ENCODE measurements at regions not wholly inside any gene's neighbourhood (a gene's known extent, or its start where the extent isn't known, plus 50 kb on each side); places are given as distances from the start of the nearest gene placed in this dataset.

DNA sequence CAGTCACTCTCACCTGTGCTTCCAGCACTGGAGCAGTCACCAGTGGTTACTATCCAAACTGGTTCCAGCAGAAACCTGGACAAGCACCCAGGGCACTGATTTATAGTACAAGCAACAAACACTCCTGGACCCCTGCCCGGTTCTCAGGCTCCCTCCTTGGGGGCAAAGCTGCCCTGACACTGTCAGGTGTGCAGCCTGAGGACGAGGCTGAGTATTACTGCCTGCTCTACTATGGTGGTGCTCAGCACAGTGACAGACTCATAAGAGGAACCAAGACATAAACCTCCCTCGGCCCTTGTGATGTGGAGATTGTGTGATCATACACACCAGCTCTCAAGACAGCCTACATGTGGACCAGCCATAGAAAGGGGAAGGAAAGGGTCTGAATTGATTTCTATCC, 113.3 kb downstream of the ZNF280B start:
- DNase-seq (ENCODE audit: low read depth) = no peak

DNA sequence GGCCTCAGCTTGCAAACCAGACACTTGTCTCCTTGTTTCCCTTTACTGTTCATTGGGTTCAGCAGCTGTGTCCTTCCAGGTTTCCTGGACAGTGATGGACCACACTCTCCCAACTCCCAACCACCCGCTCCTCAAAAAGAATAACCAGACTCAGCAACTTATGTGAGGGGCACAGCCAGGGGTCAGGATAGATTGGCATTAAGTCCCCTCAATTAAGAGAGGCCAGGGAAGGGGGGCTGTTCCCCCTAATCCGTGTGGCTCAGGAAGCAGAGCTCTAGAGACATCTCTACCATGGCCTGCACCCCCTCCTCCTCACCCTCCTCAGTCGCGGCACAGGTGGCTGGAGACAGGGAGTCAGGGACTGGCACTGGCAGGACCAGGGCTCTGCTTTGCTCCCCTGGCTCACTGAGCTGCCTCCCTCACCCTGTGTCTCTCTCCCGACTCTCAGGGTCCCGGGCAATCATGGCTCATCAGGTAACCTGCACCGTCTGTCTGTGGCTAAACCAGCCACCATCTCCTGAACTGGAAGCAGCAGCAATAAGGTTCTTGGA, 111.7 kb downstream of the ZNF280B start:
- DNase-seq (ENCODE audit: low read depth) = no peak

DNA sequence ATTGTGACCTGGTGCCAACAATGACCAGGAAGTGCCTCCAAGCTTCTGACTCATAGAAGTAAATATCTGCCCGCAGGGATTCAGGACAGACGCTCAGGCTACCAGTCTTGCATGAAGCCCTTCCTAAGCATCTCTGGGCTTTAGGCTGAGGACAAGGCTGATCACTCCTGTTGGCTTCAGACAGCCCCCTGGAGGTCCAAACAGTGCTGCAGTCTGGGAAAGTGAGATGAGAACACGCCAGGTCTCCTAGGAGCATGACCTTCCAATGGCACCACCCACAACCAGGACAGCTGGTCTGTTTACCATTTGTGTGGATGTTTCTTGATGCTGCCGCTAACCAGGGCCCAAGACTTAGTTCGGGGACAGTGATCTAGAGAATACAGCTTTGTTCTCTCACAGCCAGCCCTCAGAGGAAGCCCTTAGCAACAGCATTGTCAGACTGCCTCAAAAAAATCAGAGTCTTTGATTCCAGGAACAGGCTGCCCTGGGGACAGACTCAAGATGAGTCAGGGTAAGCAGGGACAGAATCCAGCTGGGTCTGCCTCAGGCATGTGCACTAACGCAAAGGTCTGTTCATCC, 111.2 kb downstream of the ZNF280B start:
- no peak for DNase-seq (ENCODE audit: low read depth)

DNA sequence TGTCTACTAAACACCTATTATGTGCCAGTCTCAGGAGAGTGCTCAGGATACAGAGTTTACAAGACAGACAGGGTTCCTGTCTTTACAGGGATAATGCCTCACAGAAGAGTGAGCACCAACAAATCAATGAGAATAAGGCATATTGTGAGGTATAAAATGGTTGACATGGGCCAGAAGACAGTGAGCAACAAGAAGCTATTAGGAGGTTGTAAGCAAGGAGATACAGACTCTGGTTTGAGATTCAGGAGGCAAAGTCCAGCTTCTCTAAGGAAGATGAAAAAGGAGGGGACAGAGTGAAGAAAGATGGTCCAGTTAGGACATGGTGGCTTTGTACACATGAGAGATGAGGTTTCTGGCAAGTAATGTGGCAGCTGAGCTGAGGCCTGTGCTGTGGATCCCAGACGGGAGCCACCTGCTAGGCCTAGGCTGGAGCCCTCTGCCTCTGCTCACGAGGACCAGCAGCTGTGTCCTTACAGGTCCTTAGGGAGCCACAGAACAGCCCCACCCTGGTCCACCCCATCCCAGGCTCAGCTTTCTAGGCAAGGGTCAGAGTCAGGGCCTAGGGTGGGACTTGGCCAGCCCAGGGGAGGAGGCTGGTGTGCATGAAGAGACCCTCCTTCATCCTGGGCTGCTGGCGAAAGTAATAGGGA, 110.5 kb downstream of the ZNF280B start:
- no peak for DNase-seq (ENCODE audit: low read depth)

DNA sequence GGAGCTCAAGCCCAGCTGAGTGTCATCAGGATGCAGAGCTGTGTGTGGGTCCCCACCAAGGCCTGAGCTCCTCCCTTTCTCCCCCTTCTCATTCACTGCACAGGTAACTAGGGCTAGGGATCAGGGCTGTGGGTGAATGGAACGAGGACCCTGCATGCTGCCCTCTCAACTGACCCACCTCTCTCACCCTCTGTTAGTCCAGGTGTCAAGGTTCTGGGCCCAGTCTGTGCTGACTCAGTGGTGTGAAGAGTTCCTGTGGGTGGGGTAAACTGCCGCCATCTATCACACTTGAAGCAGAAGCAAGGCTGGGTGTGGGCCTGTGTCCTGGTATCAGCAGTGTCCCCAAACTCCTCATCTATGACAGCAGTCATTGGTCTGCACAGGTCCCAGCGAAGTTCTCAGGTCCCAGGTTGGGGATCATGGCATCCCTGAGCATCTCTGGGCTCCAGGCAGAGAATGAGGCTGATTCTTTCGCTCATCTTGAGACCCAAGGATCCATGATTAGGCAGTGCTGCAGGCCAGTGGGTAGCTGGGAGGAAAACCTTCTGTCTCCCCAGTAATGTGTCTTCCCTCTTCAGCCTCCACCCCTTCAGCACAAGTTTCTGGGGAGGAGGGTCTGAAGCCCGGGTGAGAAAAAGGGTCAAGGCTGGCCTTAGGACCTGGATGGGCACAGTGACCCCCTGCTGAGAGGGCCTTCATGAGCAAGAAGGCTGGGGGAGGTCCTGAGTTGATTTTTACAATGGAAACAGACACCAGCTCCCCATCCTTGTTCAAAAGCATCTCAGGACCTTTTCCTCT, 109.8 kb downstream of the ZNF280B start:
- no peak for DNase-seq (ENCODE audit: low read depth)

DNA sequence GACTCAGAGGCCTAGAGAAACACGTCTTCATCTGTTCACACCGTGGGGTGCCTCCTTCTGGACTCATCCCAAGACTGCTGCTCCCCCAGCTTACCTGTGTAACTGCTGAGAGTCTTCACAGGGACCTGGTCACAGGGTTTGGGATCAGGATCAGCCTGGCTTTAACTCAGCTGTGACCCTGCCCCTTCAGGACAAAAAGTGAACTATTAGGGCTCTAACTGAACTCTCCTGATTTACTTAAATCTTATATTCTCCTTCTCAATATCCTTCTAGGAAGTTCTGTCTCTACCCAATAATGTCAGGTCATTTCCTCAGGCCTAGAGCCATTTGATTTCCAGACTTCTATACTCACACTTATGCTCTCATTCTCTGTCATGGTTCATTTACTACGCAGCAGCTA, 108.4 kb downstream of the ZNF280B start:
- no peak for DNase-seq (ENCODE audit: low read depth)

DNA sequence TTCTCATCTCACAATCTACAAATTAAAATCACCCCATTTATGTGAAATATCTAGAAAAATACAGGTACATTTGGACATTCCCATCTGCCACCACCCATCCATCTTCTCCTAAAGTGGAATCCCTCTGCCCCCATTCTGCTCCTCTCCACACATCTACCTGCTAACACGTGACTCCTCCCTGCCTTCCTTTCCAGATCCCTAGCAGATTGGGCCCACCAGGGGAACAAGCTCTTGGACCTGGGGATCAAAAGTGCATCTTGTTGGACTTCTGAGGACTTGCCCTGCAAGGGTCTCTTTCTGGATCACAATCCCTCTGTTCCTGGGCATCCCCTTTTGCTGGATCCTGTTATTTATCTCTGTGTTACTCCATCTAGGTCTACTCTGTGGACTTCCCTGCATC, 107.6 kb downstream of the ZNF280B start:
- no peak for DNase-seq (ENCODE audit: low read depth)

DNA sequence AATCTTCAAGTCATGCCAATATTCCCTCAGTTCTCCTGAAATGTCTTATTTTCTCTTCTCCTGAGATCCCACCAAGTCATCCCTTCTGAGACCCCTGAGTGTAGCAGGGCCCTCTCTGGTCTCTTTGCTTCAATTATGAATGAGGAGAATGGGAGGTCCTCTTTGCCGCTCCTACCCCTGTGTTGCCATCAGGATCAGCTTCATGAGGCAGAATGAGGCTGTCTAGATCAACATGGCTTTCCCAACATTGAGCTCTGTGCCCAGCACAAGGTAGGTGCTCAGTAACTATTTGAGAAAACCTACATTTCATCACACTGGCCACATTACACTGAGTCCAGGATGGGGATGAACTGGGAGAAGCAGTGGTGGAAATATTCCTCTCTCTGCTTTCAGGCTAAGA, 107.2 kb downstream of the ZNF280B start:
- DNase-seq (ENCODE audit: low read depth) = no peak

DNA sequence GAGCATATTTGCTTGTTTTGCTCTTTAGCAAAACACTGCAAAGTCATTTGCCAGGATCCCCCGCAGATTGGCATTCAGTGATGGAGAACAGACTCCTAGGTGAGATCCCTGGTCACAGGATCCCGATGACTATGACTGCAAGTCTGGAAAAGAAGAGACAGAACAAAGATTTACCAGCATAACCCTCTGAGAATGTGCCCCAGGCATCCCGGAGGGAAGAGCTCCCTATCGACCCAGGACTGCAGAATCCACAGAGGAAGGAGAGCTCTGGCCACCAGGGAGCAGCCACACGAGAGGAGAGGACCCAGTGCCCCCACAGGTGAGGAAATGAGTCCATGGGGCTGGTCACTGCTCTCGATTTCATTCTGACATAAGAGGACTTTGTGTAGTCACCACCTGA, 105.2 kb downstream of the ZNF280B start:
- no peak for DNase-seq (ENCODE audit: low read depth)

DNA sequence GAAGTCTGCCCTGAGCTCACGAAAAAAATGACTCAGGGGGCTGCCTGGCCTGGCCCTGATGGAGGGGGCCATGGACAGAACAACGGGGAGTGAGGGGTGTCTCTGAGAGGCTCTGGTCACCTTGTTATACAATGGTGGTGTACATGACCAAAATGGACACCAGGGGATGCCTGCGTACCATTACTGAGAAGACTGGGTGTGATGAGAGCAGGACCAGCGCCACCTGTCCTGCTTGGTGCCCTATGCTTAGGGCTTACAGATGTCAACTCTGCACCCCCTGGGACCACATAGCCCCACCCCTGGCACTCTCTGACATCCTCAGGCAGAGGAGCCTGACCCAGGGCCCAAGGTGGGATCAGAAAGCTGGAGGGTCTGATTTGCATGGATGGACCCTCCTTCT, 104.8 kb downstream of the ZNF280B start:
- DNase-seq (ENCODE audit: low read depth) = no peak

DNA sequence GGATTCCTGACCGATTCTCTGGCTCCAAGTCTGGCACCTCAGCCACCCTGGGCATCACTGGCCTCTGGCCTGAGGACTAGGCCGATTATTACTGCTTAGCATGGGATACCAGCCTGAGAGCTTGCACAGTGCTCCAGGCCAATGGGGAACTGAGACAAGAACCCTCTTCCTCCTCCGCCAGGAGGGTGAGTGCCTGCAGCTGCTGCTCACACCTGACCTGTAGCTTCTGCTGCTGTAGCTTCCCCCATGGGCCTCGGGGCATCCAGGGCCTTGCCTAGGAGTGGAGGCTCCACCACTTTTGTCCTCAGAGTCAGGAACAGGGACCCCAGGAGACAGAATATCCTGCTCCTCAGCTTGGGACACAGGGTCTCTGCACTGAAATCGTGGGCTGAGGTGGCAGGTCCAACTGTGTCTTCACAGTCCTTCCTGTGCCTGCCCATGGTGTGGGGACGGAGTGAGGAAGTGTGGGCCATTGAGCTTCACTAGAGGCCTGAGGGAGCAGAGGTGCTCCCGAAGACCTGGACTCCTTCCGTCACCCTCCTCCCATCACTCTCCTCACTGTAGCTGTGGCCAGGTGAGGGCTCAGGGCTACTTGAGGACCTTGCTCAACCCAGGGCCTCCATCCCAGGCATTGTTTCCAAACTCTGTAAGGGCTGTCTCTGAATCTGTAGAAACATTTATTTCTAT, 103.8 kb downstream of the ZNF280B start:
- DNase-seq (ENCODE audit: low read depth) = no peak

DNA sequence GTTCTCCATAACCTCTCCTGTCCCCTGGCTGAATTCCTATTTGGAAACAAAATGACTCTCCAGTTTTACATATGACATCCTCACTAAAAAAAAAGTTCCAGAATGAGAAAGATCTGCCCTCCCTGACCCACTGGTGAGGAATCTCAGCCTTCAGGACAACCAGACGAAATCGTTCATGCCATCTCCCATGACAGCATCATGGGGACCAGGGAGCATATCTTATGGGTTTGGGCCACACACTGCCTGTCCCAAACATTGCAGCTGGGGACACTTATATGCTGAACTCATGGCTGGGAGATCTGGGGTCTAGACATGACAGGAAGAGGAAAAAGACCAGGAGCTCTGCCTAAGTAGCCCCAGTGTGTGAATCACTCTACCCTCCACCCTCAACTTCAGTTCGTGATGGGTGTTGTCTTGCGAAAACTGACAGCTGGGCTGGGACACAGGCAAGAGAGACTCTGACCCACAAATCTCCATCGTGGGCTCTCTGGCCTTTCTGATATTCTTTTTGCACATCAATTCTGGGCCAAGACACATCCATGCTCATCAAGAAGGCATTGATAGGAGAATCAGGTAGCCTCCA, 102.0 kb downstream of the ZNF280B start:
- DNase-seq (ENCODE audit: low read depth) = no peak

DNA sequence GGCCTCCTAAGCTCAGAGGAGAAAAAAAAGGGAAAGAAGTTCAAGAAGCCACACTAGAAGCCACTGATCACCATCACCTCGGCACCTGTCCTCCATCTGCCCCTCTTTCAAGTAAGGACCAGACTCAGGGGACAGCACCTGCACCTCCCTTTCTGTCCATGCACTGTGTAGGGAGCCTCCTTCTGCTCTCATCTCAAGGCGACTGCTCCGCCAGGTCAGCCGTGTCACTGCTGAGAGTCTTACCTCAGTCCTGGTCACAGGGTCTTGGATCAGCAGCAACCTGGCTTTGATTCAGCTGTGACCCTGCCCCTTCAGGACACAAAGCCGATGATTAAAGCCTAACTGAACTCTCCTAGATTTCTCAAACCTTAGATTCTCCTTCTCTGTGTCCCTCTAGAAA, 101.5 kb downstream of the ZNF280B start:
- DNase-seq (ENCODE audit: low read depth) = no peak

DNA sequence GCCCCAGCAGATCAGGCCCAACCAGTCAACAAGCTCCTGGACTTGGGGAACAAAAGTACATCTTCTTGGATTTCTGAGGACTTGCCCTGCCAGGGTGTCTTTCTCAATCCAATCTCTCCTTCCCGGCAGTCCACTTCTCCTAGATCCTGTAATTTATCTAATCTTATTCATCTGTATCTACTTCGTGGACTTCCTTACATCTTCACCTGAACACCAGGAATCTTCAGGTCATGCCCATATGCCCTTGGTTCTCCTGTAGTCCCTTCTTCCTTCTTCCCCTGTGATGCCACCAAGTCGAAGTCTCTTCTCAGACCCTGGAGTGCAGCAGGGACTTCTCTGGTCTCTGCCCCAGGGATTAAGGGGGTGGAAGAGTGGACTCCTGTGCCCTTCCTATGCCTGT, 100.3 kb downstream of the ZNF280B start:
- no peak for DNase-seq (ENCODE audit: low read depth)

DNA sequence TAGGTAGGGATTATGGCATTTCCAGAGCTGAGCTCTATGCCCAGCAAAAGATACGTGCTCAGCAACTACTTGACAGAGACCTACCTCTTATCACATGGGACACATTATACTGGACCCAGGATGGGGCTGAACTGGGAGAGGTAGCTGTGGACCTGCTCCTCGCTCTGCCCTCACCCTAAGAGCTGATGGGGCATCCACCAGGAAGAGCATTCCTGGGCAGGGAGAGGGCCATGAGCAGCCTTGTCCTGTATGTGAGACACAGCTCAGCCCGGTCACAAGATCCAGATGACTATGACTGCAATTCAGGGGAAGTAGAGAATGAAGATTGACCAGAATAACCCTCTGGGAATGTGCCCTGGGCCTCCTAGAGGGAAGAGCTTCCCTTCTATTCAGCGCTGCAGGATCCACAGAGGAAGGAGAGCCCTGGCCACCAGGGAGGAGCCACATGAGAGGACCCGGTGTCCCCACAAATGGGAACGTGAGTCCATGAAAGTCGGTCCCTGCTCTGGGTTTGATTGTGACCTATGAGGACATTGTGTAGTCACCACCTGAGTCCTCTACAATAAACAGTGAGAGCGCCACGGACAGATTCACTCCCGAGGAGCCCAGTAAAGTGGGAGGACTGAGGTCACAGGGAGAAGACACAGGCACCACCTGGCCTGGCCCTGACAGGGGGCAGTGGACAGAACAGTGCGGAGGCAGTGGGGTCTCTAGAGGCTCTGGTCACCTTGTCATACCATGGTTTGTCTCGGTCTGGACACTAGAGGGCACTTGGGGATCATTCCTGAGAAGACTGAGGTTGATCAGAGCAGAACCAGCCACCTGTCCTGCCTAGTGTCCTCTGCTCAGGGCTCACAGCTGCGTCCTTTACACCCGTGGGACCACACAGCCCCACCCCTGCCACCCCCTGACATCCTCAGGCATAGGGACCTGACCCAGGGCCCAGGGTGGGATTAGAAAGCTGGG, 99.5 kb downstream of the ZNF280B start:
- DNase-seq (ENCODE audit: low read depth) = no peak

DNA sequence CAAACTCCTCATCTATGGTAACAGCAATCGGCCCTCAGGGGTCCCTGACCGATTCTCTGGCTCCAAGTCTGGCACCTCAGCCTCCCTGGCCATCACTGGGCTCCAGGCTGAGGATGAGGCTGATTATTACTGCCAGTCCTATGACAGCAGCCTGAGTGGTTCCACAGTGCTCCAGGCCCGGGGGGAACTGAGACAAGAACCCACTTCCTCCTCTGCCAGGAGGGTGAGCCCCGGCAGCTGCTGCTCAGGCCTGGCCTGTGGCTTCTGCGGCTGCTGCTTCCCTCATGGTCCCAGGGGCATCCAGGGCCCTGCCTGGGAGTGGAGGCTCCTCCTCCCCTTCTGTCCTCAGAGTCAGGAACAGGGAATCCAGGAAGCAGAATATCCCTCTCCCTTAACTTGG, 98.4 kb downstream of the ZNF280B start:
- DNase-seq (ENCODE audit: low read depth) = no peak

DNA sequence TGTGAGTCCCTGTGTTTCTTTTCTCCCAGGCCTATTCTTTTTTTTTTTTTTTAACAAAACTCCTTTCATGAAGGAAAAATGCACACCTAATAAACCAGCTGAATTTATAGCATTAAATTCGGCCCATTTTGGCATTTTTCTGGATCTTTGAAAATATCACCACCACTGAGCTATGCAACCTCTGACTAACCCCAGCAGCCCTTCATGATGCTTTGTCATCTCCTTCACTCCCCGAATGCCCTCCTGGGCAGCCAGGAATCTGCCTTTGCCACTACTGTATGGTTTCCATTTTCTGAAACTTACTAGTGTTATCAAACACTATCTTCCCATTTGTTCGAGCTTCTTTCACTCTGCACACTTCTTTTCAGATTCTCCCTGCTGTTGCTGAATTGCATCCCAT, 97.9 kb downstream of the ZNF280B start:
- DNase-seq (ENCODE audit: low read depth) = no peak

DNA sequence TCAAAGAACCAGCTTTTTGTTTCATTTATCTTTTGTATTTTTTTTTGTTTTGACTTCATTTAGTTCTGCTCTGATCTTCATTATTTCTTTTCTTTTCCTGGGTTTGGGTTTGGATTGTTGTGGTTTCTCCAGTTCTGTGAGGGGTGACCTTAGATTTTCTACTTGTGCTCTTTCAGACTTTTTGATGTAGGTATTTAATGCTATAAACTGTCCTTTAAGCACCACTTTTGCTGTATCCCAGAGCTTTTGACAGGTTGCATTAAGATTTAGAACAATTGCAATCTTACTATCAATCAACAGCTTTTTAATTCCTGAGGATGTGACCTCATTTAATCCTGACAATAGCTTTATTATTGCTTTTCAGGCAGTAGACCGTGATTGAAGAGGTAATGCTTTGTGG, 94.3 kb downstream of the ZNF280B start:
- DNase-seq (ENCODE audit: low read depth) = no peak

DNA sequence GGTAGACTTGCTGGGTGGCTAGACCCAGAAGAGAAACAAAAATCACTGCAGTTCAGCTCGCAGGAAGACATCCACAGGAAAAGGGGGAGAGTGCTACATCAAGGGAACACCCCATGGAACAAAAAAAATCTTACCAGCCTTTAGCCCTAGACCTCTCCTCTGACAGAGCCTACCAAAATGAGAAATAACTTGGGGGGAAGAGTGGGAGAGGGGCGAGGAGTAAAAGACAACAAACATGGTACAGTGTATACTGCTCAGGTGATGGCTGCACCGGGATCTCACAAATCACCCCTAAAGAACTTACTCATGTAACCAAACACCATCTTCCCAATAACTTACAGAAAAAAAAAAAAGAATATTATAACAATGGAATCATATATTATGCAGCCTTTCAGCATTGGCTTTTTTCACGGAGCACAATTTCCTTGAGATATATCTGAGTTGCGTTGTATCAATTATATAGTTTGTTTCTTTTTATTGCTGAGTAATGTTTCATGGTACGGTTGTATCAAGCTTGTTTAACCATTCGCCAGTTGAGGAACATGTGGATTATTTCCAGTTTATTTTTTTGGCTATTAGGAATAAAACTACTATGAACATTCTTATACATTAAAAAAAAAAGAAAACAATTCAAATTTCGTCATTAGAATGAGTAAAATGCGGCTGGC, 90.9 kb downstream of the ZNF280B start:
- DNase-seq (ENCODE audit: low read depth) = no peak

DNA sequence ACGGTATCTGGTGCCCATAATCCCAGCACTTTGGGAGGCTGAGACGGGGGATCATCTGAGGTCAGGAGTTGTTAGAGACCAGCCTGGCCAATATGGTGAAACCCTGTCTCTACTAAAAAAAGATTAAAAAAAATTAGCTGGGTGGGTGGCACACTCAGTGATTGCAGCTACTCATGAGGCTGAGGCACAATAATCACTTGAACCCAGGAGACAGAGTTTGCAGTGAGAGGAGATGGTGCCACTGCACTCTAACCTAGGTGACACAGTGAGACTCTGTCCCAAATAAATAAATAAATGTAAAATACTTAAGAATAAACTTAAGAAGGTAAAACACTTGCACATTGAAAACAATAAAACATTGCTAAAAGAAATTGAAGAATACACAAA, 90.4 kb downstream of the ZNF280B start:
- no peak for DNase-seq (ENCODE audit: low read depth)

DNA sequence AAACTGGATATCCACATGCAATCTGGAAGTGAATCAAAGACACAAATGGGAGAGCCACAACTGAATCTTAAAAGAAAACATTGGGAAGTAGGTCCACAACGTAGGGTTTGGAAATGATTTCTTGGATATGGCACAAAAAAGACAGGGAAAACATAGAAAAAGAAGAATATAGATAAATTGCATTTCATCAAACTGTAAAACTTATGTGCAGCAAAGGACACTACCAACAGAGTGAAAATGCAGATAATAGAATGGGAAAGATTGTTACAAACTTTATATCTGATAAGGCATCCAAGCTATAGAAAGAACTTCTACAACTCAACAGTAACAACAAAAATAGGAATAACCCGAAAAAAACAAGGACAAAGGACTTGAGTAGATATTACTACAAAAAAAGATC, 89.6 kb downstream of the ZNF280B start:
- no peak for DNase-seq (ENCODE audit: low read depth)
